Stimulated activated naive CD4-positive, alpha-beta T cell (primary cell): ENCODE measurements at regions not wholly inside any gene's neighbourhood (a gene's known extent, or its start where the extent isn't known, plus 50 kb on each side); places are given as distances from the start of the nearest gene placed in this dataset.

Experiments used
- DNase-seq, 6 experiments: peaks; one replicate each; lab custom pipeline; 2025; lab: John Stamatoyannopoulos, UW

DNA sequence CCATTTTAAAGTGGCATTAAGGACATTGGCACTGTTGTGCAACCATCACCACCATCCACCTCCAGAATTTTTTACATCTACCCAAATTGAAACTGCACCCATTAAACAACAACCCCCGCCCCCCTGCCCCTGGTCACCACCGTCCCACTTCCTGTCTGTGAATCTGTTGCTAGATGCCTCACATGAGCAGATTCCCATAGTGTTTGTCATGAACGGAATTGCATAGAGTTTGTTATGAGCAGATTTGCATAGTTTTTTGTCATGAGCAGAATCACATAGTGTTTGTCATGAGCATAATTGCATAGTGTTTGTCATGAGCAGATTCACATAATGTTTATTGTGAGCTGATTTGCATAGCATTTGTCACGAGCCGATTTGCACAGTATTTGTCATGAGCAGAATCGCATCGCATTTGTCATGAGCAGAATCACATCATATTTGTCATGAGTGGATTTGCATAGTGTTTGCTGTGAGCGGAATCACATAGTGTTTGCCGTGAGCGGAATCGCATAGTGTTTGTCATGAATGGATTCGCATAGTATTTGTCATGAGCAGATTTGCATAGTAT, 54.0 kb upstream of the GTF3A start:
- DNase-seq, result no peak

DNA sequence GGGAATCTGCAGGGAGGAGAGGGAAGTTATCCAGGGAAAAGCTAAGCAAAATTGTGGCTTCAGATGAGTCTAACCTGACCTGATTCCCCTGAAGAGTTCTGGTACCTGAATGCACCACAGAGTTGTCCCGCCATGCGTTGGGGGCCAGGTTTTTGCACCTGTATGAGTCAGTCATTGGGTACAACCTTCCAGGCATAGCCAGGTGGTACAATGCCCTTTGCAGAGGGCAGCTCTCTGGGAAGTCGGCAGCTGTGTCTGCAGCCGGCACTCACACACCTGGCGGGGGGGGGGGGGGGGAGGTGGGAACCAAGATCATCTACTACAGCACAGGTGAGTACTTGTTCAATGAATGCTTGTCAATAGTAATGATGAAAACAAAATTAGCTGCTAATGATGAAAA, 52.5 kb upstream of the GTF3A start:
- no peak for DNase-seq

DNA sequence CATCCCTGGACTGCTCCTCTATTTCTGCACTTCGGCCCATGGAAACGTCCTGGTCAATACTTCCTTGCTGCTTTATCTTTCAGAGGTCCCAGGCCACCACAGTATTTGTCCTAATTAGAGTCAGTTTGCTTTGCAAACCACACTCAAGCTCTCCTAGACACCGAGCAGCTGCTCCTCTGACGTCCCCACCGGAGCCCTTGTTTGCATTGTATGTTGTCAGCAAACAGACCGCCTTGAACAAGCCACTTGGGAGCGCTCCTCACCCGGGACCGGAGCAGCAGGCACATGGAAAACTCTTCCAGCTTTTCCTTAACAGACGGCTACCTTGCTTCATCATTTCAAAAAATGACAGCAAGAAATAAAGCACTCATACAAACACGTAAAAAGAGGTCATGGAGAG, 51.5 kb upstream of the GTF3A start:
- no peak for DNase-seq

DNA sequence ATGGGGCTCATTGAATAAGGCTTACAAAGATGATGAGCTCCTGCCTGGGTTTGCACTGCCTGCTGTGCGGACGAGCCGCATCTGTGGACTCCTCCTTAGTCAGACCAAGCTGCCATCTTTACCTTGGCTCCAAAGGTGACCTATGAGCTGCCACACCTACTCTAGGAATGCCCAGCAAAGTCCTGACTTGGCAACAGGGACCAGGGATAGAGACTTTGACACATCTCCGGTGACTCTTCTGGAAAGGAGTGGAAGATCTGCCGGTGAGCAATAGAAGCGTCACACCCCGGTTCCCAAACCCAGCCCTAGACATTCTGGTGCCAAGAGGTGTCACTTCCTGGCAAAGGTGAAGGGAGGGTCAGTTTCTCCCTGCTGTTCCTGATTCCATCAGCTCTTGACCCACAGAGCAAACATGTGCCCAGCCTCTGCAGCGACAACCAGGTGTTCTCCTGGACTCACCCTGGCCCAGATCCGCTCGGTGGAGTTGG, 50.2 kb upstream of the GTF3A start:
- DNase-seq, result no peak
